ENCODE measurements at regions not wholly inside any gene's neighbourhood (a gene's known extent, or its start where the extent isn't known, plus 50 kb on each side); places are given as distances from the start of the nearest gene placed in this dataset.
"Not testable (repeated sequence)": the region's sequence is repeated elsewhere in the genome, so short reads cannot be mapped to it uniquely, and the experiment has no call there.

DNA sequence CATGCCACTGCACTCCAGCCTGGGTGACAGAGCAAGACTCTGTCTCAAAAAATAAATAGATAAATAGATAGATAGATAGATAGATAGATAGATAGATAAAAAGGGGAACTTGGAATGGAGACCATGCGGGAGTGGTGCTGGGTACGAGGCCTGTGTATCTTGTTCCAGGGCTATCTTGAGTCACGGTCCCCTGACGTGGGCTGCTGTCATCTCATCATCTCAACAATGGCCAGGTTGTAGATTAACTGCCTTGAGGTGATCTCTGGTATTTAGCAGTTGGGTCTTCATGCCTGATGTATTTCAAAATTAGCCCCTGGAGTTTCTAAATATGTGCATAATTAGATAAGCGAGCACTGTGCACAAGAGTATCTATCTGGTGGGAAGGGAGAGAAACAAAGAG, 212.1 kb downstream of the CDRT15L2 start:
- Mint-ChIP-seq H3K27me3 (ENCODE audit: low read depth) (no peaks in the 10 kb centered on the region), H3K36me3 (no peaks in the 10 kb centered on the region), H3K9me3 (no peaks in the 10 kb centered on the region), H3K4me1 (no peaks in the 10 kb centered on the region), H3K27ac (no peak overlapping the region), H3K4me3 (no peak overlapping the region)
- CTCF ChIA-PET: no interaction called here
- DNase-seq (ENCODE audit: low spot score): no peak
- POLR2A ChIA-PET: no interaction called here
- no peak for ATAC-seq
- TF ChIP-seq TP53 (CRISPR knock-in tag; IDR thresholded peaks at IDR 0.05) (no peak), FOXP1 (CRISPR knock-in tag; IDR thresholded peaks at IDR 0.05; ENCODE audit: borderline replicate concordance) (no peak), ESRRA (CRISPR knock-in tag; IDR thresholded peaks at IDR 0.05; ENCODE audit: borderline replicate concordance) (no peak), SMAD4 (CRISPR knock-in tag; IDR thresholded peaks at IDR 0.05) (no peak), ATF1 (CRISPR knock-in tag; IDR thresholded peaks at IDR 0.05) (no peak)
- TF ChIP-seq, protein P1, sequence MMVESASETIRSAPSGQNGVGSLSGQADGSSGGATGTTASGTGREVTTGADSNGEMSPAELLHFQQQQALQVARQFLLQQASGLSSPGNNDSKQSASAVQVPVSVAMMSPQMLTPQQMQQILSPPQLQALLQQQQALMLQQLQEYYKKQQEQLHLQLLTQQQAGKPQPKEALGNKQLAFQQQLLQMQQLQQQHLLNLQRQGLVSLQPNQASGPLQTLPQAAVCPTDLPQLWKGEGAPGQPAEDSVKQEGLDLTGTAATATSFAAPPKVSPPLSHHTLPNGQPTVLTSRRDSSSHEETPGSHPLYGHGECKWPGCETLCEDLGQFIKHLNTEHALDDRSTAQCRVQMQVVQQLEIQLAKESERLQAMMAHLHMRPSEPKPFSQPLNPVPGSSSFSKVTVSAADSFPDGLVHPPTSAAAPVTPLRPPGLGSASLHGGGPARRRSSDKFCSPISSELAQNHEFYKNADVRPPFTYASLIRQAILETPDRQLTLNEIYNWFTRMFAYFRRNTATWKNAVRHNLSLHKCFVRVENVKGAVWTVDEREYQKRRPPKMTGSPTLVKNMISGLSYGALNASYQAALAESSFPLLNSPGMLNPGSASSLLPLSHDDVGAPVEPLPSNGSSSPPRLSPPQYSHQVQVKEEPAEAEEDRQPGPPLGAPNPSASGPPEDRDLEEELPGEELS (CRISPR knock-in tag; IDR thresholded peaks at IDR 0.05): no peak
- TF ChIP-seq, protein P2, sequence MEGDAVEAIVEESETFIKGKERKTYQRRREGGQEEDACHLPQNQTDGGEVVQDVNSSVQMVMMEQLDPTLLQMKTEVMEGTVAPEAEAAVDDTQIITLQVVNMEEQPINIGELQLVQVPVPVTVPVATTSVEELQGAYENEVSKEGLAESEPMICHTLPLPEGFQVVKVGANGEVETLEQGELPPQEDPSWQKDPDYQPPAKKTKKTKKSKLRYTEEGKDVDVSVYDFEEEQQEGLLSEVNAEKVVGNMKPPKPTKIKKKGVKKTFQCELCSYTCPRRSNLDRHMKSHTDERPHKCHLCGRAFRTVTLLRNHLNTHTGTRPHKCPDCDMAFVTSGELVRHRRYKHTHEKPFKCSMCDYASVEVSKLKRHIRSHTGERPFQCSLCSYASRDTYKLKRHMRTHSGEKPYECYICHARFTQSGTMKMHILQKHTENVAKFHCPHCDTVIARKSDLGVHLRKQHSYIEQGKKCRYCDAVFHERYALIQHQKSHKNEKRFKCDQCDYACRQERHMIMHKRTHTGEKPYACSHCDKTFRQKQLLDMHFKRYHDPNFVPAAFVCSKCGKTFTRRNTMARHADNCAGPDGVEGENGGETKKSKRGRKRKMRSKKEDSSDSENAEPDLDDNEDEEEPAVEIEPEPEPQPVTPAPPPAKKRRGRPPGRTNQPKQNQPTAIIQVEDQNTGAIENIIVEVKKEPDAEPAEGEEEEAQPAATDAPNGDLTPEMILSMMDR (IDR thresholded peaks at IDR 0.05): no peak
- TF ChIP-seq, protein P3, sequence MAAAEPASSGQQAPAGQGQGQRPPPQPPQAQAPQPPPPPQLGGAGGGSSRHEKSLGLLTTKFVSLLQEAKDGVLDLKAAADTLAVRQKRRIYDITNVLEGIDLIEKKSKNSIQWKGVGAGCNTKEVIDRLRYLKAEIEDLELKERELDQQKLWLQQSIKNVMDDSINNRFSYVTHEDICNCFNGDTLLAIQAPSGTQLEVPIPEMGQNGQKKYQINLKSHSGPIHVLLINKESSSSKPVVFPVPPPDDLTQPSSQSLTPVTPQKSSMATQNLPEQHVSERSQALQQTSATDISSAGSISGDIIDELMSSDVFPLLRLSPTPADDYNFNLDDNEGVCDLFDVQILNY (CRISPR knock-in tag; IDR thresholded peaks at IDR 0.05): no peak

DNA sequence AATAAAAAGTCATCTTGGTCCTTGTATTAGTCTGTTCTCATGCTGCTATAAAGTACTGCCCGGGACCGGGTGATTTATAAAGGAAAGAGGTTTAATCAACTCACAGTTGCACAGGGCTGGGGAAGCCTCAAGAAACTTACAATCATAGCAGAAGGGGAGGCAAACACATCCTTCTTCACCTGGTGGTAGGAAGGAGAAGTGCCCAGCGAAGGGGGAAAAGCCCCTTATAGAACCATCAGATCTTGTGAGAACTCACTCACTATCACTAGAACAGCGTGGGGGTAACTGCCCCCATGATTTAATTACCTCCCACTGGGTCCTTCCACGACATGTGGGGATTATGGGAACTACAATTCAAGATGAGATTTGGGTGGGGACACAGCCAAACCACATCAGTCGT, 215.0 kb downstream of the CDRT15L2 start:
- H3K36me3 Mint-ChIP-seq; CTCF ChIA-PET; H3K4me1 Mint-ChIP-seq; ATAC-seq; H3K27me3 Mint-ChIP-seq (ENCODE audit: low read depth); H3K4me3 Mint-ChIP-seq; POLR2A ChIA-PET; H3K9me3 Mint-ChIP-seq; DNase-seq (ENCODE audit: low spot score); H3K27ac Mint-ChIP-seq: not testable (repeated sequence)

DNA sequence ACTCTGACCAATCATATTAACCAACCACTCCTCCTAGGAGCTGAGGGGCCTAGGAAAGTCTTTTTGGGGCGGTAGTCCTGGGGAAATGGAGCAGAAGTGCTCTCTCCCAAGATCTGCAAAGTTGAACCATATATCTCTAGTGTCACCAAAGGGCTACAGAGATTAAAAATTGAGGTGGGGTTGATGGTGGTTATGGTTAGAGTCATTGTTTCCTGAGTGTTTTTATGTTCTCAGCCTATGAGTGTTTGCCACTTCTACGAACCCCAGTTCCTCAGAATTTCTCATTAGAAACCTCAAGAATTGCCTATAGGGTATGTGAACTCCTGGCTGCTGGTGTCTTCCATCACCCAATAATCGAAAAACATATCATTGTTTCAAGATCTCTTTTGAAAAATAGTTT, 217.8 kb downstream of the CDRT15L2 start:
- H3K4me3 Mint-ChIP-seq: no peak overlapping the region
- DNase-seq (ENCODE audit: low spot score): no peak
- H3K4me1 Mint-ChIP-seq: no peaks in the 10 kb centered on the region
- no peaks in the 10 kb centered on the region for H3K9me3 Mint-ChIP-seq
- no peak overlapping the region for H3K27ac Mint-ChIP-seq
- TF ChIP-seq ZNF671 (CRISPR knock-in tag; IDR thresholded peaks at IDR 0.05) (no peak), EMX1 (CRISPR knock-in tag; IDR thresholded peaks at IDR 0.05) (no peak), FOXP1 (CRISPR knock-in tag; IDR thresholded peaks at IDR 0.05; ENCODE audit: borderline replicate concordance) (no peak), TP53 (CRISPR knock-in tag; IDR thresholded peaks at IDR 0.05) (no peak), JAZF1 (CRISPR knock-in tag; IDR thresholded peaks at IDR 0.05) (no peak), TCF7 (CRISPR knock-in tag; IDR thresholded peaks at IDR 0.05; ENCODE audit: low read depth) (no peak), ZNF396 (CRISPR knock-in tag; IDR thresholded peaks at IDR 0.05; ENCODE audit: borderline replicate concordance) (no peak)
- TF ChIP-seq, protein P4, sequence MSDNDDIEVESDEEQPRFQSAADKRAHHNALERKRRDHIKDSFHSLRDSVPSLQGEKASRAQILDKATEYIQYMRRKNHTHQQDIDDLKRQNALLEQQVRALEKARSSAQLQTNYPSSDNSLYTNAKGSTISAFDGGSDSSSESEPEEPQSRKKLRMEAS (CRISPR knock-in tag; IDR thresholded peaks at IDR 0.05): no peak
- TF ChIP-seq, protein P5, sequence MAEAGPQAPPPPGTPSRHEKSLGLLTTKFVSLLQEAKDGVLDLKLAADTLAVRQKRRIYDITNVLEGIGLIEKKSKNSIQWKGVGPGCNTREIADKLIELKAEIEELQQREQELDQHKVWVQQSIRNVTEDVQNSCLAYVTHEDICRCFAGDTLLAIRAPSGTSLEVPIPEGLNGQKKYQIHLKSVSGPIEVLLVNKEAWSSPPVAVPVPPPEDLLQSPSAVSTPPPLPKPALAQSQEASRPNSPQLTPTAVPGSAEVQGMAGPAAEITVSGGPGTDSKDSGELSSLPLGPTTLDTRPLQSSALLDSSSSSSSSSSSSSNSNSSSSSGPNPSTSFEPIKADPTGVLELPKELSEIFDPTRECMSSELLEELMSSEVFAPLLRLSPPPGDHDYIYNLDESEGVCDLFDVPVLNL (CRISPR knock-in tag; IDR thresholded peaks at IDR 0.05; ENCODE audit: borderline replicate concordance, low read depth): no peak
- TF ChIP-seq, protein P6, sequence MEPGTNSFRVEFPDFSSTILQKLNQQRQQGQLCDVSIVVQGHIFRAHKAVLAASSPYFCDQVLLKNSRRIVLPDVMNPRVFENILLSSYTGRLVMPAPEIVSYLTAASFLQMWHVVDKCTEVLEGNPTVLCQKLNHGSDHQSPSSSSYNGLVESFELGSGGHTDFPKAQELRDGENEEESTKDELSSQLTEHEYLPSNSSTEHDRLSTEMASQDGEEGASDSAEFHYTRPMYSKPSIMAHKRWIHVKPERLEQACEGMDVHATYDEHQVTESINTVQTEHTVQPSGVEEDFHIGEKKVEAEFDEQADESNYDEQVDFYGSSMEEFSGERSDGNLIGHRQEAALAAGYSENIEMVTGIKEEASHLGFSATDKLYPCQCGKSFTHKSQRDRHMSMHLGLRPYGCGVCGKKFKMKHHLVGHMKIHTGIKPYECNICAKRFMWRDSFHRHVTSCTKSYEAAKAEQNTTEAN (CRISPR knock-in tag; IDR thresholded peaks at IDR 0.05): no peak
- TF ChIP-seq, protein P7, sequence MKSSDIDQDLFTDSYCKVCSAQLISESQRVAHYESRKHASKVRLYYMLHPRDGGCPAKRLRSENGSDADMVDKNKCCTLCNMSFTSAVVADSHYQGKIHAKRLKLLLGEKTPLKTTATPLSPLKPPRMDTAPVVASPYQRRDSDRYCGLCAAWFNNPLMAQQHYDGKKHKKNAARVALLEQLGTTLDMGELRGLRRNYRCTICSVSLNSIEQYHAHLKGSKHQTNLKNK (CRISPR knock-in tag; IDR thresholded peaks at IDR 0.05): no peak
- no peak for ATAC-seq
- no peaks in the 10 kb centered on the region for H3K36me3 Mint-ChIP-seq
- ChIA-PET CTCF (interaction anchor here (0.7 kb wide), 1 partner anchor 195 kb away, joined by 4 read pairs; no protein-coding TSS in a partner anchor), POLR2A (no interaction called here)
- no peaks in the 10 kb centered on the region for H3K27me3 Mint-ChIP-seq (ENCODE audit: low read depth)
